GM21447 (cell line): ENCODE measurements at regions not wholly inside any gene's neighbourhood (a gene's known extent, or its start where the extent isn't known, plus 50 kb on each side); places are given as distances from the start of the nearest gene placed in this dataset.

ENCODE experiments used
- ATAC-seq: cut with Tn5 transposase; IDR thresholded peaks from one replicate; pipeline ENCODE4 v1.9.1; 2021; ENCODE audit not compliant: unreplicated experiment

- no peak for ATAC-seq
Measured at GRCh38 chr2:136248242-136248641, 130.3 kb upstream of the CXCR4 start.

- no peak for ATAC-seq
Measured at GRCh38 chr2:136247204-136247950, 129.4 kb upstream of the CXCR4 start.

- ATAC-seq, result peak; percentile 71
Measured at GRCh38 chr2:136246086-136246669, 128.2 kb upstream of the CXCR4 start.

- no peak for ATAC-seq
Measured at GRCh38 chr2:136245211-136245610, 127.3 kb upstream of the CXCR4 start.

GRCh38 chr2:136244536-136244885 lies 126.6 kb upstream of the CXCR4 start:
- no peak for ATAC-seq

GRCh38 chr2:136243638-136244535 lies 125.9 kb upstream of the CXCR4 start:
- no peak for ATAC-seq

- no peak for ATAC-seq
Measured at GRCh38 chr2:136242687-136243277, 124.8 kb upstream of the CXCR4 start.

- ATAC-seq, result no peak
Measured at GRCh38 chr2:136242100-136242499, 124.2 kb upstream of the CXCR4 start.

GRCh38 chr2:136239079-136239685 lies 121.2 kb upstream of the CXCR4 start:
- ATAC-seq, result no peak

- ATAC-seq, result peak; percentile 90
Measured at GRCh38 chr2:136238286-136239078, 120.5 kb upstream of the CXCR4 start.

- no peak for ATAC-seq
Measured at GRCh38 chr2:136236019-136236418, 118.1 kb upstream of the CXCR4 start.

GRCh38 chr2:136235546-136235945 lies 117.6 kb upstream of the CXCR4 start:
- ATAC-seq, result no peak

GRCh38 chr2:136234261-136234660 lies 116.3 kb upstream of the CXCR4 start:
- no peak for ATAC-seq

GRCh38 chr2:136233298-136233697 lies 115.3 kb upstream of the CXCR4 start:
- no peak for ATAC-seq

- no peak for ATAC-seq
Measured at GRCh38 chr2:136232456-136233172, 114.7 kb upstream of the CXCR4 start.

- no peak for ATAC-seq
Measured at GRCh38 chr2:136230464-136230863, 112.5 kb upstream of the CXCR4 start.

GRCh38 chr2:136226903-136227302 lies 109.0 kb upstream of the CXCR4 start:
- no peak for ATAC-seq

- ATAC-seq, result peak; percentile 84
Measured at GRCh38 chr2:136225950-136226835, 108.2 kb upstream of the CXCR4 start.

GRCh38 chr2:136223274-136223673 lies 105.3 kb upstream of the CXCR4 start:
- no peak for ATAC-seq
